Thyroid gland (tissue), 4 donors: ENCODE measurements at regions not wholly inside any gene's neighbourhood (a gene's known extent, or its start where the extent isn't known, plus 50 kb on each side); places are given as distances from the start of the nearest gene placed in this dataset.

Experiments used
- DNase-seq, 2 donors: peaks; one replicate each; pipeline ENCODE4 v3.0.0-alpha.2; 2019
- H3K27ac ChIP-seq, 3 donors: fragments of 200-600 bp; sonication (generic); 1 replicate in 2 of 3; 2 replicates in 1 of 3; pipeline ENCODE4 v1.5.1; 2016 to 2019; ENCODE audit warnings: mild to moderate bottlenecking in 1 of 3, moderate library complexity in 1 of 3
- H3K27me3 ChIP-seq: fragments of 200-600 bp; sonication (generic); one replicate; pipeline ENCODE4 v1.5.1; 2019
- H3K36me3 ChIP-seq, 2 donors: fragments of 200-600 bp; sonication (generic); one replicate each; pipeline ENCODE4 v1.5.1; 2016 to 2019
- H3K4me1 ChIP-seq, 2 donors: fragments of 200-600 bp; sonication (generic); one replicate each; pipeline ENCODE4 v1.5.1; 2017 to 2019
- H3K4me3 ChIP-seq, 3 donors: fragments of 200-600 bp; sonication (generic); replicated peaks in 1 of 3; 1 replicate in 2 of 3; 2 replicates in 1 of 3; pipeline ENCODE4 v1.5.1; 2016; ENCODE audit warnings: mild to moderate bottlenecking in 1 of 3
- H3K9me3 ChIP-seq: fragments of 200-600 bp; sonication (generic); one replicate; pipeline ENCODE4 v1.5.1; 2017
- CTCF ChIP-seq, 6 experiments: fragments of 200-600 bp in 3 of 6; fragments of 450-650 bp in 3 of 6; sonication (generic) in 3 of 6; IDR thresholded peaks; one replicate each; pipeline ENCODE4 v1.5.1; 2016 to 2019; ENCODE audit warnings: antibody characterized with exemption in 6 of 6, mild to moderate bottlenecking in 2 of 6, inconsistent platforms in 1 of 6, moderate library complexity in 1 of 6
- POLR2A ChIP-seq, 2 donors: fragments of 450-650 bp; IDR thresholded peaks; one replicate each; pipeline ENCODE4 v1.6.1; 2017; ENCODE audit warnings: antibody characterized with exemption in 2 of 2, mild to moderate bottlenecking in 2 of 2, moderate library complexity in 1 of 2
- WGBS, 2 donors: methylation state at CpG; one replicate each; pipeline ENCODE4 v1.1.5; 2017; 5-methylcytosine and 5-hydroxymethylcytosine counted together
- intact Hi-C: fragments of 100-400 bp; cut with DNase I; formaldehyde crosslinking; loops from one replicate; pipeline ENCODE4 v1.15.1; 2023

GRCh38 chr12:127912035-127912665, 354.8 kb upstream of the TMEM132C start:
- no peaks in the 10 kb centered on the region for H3K4me1 ChIP-seq
- intact Hi-C loops = no loop called here
- TF ChIP-seq CTCF (IDR thresholded peaks at IDR 0.05) (no peak), POLR2A (IDR thresholded peaks at IDR 0.05) (no peak)
- H3K27me3 ChIP-seq = no peaks in the 10 kb centered on the region
- no peaks in the 10 kb centered on the region for H3K36me3 ChIP-seq
- no peak overlapping the region for H3K4me3 ChIP-seq
- H3K27ac ChIP-seq = no peak overlapping the region
- no peaks in the 10 kb centered on the region for H3K9me3 ChIP-seq
- WGBS, 2 donors = 85 to 94% methylated on average over 11 of the region's 11 CpGs
- DNase-seq = no peak

- no peak for DNase-seq
- 94 to 96% methylated on average over 6 of the region's 6 CpGs for WGBS, 2 donors
These were observed 343.5 kb upstream of the TMEM132C start for GRCh38 chr12:127923501-127923900.

GRCh38 chr12:127925971-127926370, 341.0 kb upstream of the TMEM132C start:
- Histone ChIP-seq H3K27ac (no peak overlapping the region), H3K9me3 (no peaks in the 10 kb centered on the region), H3K36me3 (no peaks in the 10 kb centered on the region), H3K27me3 (no peaks in the 10 kb centered on the region), H3K4me1 (no peaks in the 10 kb centered on the region), H3K4me3 (no peak overlapping the region)
- peak; percentile 52 to 64 for DNase-seq
- TF ChIP-seq POLR2A (IDR thresholded peaks at IDR 0.05) = no peak
- peak; percentile 36 to 73 (median 45) for TF ChIP-seq CTCF (IDR thresholded peaks at IDR 0.05)
- intact Hi-C loops = loop anchor here (10.0 kb wide), 1 partner anchor 251 kb away; no protein-coding TSS in a partner anchor
- WGBS, 2 donors = 14 to 22% methylated on average over 4 of the region's 4 CpGs

More at GRCh38 chr12:127923501-127923900, 343.5 kb upstream of the TMEM132C start:
- intact Hi-C loops = loop anchor here (10.0 kb wide), 1 partner anchor 249 kb away; no protein-coding TSS in a partner anchor
- Histone ChIP-seq H3K27ac (no peak overlapping the region), H3K4me1 (no peaks in the 10 kb centered on the region), H3K27me3 (no peaks in the 10 kb centered on the region), H3K36me3 (no peaks in the 10 kb centered on the region), H3K9me3 (no peaks in the 10 kb centered on the region), H3K4me3 (no peak overlapping the region)
- TF ChIP-seq CTCF (IDR thresholded peaks at IDR 0.05) (no peak), POLR2A (IDR thresholded peaks at IDR 0.05) (no peak)

GRCh38 chr12:127928178-127928577, 338.8 kb upstream of the TMEM132C start:
- Histone ChIP-seq H3K27ac (no peak overlapping the region), H3K4me3 (no peak overlapping the region), H3K9me3 (no peaks in the 10 kb centered on the region), H3K36me3 (no peaks in the 10 kb centered on the region), H3K4me1 (no peaks in the 10 kb centered on the region), H3K27me3 (no peaks in the 10 kb centered on the region)
- no peak for DNase-seq
- TF ChIP-seq CTCF (IDR thresholded peaks at IDR 0.05) (no peak), POLR2A (IDR thresholded peaks at IDR 0.05) (no peak)
- intact Hi-C loops = loop anchor here (10.0 kb wide), 1 partner anchor 253 kb away; no protein-coding TSS in a partner anchor
- WGBS, 2 donors = 65 to 66% methylated on average over 5 of the region's 5 CpGs
